ENCODE measurements at regions not wholly inside any gene's neighbourhood (a gene's known extent, or its start where the extent isn't known, plus 50 kb on each side); places are given as distances from the start of the nearest gene placed in this dataset.

DNA sequence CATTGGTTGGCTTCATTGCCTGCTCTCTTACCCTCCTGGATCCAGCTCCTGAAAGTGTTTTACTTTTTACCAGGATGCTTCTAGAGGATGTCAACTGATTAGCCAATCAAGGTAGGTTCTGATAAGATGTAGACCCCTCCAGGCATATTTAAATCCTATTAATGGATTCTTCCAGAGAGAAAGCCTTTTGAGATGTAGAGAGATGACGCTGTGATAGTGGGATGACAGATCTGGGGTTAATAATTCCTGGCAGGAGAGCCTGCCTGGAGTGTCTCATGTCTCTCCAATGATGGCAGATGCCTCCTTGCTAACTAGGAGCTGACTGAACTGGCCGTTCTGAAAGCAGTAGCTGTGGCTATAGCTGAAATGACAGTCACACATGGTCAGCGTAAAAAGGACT, 116.9 kb upstream of the DTNBP1 start:
- Histone ChIP-seq H3K9ac (ENCODE audit: insufficient read depth, low read length, poor library complexity, severe bottlenecking) (no peak overlapping the region), H2AFZ (ENCODE audit: insufficient read depth, low read depth, low read length, poor library complexity, severe bottlenecking) (no peak overlapping the region)
- intact Hi-C loops (cut with micrococcal nuclease), result no loop called here

DNA sequence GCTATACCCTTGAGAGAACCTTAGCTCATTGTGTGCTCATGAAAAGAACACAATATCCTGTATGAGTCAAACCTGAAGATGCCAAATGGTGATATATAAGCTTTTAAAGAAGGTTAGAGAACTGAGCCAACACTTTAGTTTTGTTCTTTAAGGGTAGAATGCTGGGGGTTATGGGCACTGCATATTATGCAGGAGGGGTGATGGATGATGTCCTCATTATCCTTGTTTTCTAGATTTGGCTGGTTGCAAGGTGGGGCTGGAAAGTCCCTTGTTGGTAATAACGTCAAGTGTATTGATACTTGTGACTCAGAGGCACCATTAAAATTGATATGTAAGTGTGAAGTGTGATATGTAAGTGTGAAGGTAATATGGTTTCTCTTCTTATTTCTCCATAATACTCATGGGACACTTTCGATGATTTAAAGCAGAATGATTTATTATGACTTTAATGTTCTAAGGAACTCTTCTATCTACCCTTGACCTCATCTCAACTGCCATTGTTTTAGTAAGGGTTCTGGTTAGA, 113.7 kb upstream of the DTNBP1 start:
- H3K9ac ChIP-seq (ENCODE audit: insufficient read depth, low read length, poor library complexity, severe bottlenecking), result no peak overlapping the region
- no peaks in the 10 kb centered on the region for H3K9me3 ChIP-seq (replicated peaks in 1 of 2; ENCODE audit: control insufficient read depth in 1 of 2, insufficient read depth in 1 of 2, low read length in 2 of 2)
- H2AFZ ChIP-seq (ENCODE audit: insufficient read depth, low read depth, low read length, poor library complexity, severe bottlenecking), result no peak overlapping the region
- peaks cover 6% of the 10 kb centered on the region for H3K4me1 Mint-ChIP-seq
- H3K36me3 Mint-ChIP-seq, result no peaks in the 10 kb centered on the region
- no peaks in the 10 kb centered on the region for H3K79me2 ChIP-seq (ENCODE audit: insufficient read depth, low read length)
- H3K36me3 ChIP-seq (replicated peaks in 1 of 2; ENCODE audit: control insufficient read depth in 1 of 2, insufficient read depth in 2 of 2, low read length in 2 of 2), result no peaks in the 10 kb centered on the region
- intact Hi-C loops (cut with micrococcal nuclease), result no loop called here
- no peak overlapping the region for H3K4me3 ChIP-seq (replicated peaks in 1 of 3; ENCODE audit: low read depth in 2 of 3, low read length in 3 of 3)
- no peak overlapping the region for H3K27ac Mint-ChIP-seq
- WGBS (ENCODE audit: insufficient coverage), result no CpG with 5 or more reads among the region's 2 CpGs
- no peak overlapping the region for H3K27ac ChIP-seq (ENCODE audit: low read depth in 1 of 2, low read length in 2 of 2)
- DNase-seq, result no peak
- H4K20me1 ChIP-seq (ENCODE audit: insufficient read depth, low read length), result no peaks in the 10 kb centered on the region
- H3K4me1 ChIP-seq (ENCODE audit: control insufficient read depth in 1 of 2, insufficient read depth in 2 of 2, low read length in 2 of 2), result peaks cover 0 to 7% of the 10 kb centered on the region in 2 donors
- TF ChIP-seq, protein P1, sequence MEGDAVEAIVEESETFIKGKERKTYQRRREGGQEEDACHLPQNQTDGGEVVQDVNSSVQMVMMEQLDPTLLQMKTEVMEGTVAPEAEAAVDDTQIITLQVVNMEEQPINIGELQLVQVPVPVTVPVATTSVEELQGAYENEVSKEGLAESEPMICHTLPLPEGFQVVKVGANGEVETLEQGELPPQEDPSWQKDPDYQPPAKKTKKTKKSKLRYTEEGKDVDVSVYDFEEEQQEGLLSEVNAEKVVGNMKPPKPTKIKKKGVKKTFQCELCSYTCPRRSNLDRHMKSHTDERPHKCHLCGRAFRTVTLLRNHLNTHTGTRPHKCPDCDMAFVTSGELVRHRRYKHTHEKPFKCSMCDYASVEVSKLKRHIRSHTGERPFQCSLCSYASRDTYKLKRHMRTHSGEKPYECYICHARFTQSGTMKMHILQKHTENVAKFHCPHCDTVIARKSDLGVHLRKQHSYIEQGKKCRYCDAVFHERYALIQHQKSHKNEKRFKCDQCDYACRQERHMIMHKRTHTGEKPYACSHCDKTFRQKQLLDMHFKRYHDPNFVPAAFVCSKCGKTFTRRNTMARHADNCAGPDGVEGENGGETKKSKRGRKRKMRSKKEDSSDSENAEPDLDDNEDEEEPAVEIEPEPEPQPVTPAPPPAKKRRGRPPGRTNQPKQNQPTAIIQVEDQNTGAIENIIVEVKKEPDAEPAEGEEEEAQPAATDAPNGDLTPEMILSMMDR (IDR thresholded peaks at IDR 0.05), result no peak
- H3K4me2 ChIP-seq (replicated peaks; ENCODE audit: extremely low read depth, low read length, poor library complexity, severe bottlenecking), result no peak overlapping the region
- H3K4me3 Mint-ChIP-seq, result no peak overlapping the region
- H3K9me3 Mint-ChIP-seq, result no peaks in the 10 kb centered on the region
- no peaks in the 10 kb centered on the region for H3K27me3 ChIP-seq (ENCODE audit: control insufficient read depth in 2 of 2, insufficient read depth in 2 of 2, low read length in 2 of 2)
- H3K27me3 Mint-ChIP-seq (ENCODE audit: low read depth in 3 of 3), result peaks cover 0 to 5% (median 0%) of the 10 kb centered on the region in 3 donors

More for the DNA sequence above, 116.9 kb upstream of the DTNBP1 start:
- Histone ChIP-seq H4K20me1 (ENCODE audit: insufficient read depth, low read length) (no peaks in the 10 kb centered on the region), H3K4me2 (replicated peaks; ENCODE audit: extremely low read depth, low read length, poor library complexity, severe bottlenecking) (no peak overlapping the region), H3K4me1 (ENCODE audit: control insufficient read depth in 1 of 2, insufficient read depth in 2 of 2, low read length in 2 of 2) (no peaks in the 10 kb centered on the region), H3K79me2 (ENCODE audit: insufficient read depth, low read length) (no peaks in the 10 kb centered on the region), H3K9me3 (replicated peaks in 1 of 2; ENCODE audit: control insufficient read depth in 1 of 2, insufficient read depth in 1 of 2, low read length in 2 of 2) (peaks cover 0 to 1% of the 10 kb centered on the region in 2 donors), H3K36me3 (replicated peaks in 1 of 2; ENCODE audit: control insufficient read depth in 1 of 2, insufficient read depth in 2 of 2, low read length in 2 of 2) (no peaks in the 10 kb centered on the region), H3K27me3 (ENCODE audit: control insufficient read depth in 2 of 2, insufficient read depth in 2 of 2, low read length in 2 of 2) (no peaks in the 10 kb centered on the region), H3K27ac (ENCODE audit: low read depth in 1 of 2, low read length in 2 of 2) (no peak overlapping the region), H3K4me3 (replicated peaks in 1 of 3; ENCODE audit: low read depth in 2 of 3, low read length in 3 of 3) (no peak overlapping the region)
- Mint-ChIP-seq H3K27me3 (ENCODE audit: low read depth in 3 of 3) (peaks cover 0 to 6% (median 0%) of the 10 kb centered on the region in 3 donors), H3K36me3 (no peaks in the 10 kb centered on the region), H3K4me3 (no peak overlapping the region), H3K9me3 (peaks cover 0 to 5% (median 2%) of the 10 kb centered on the region in 7 donors), H3K27ac (no peak overlapping the region), H3K4me1 (no peaks in the 10 kb centered on the region)
- 100% methylated on average over 2 of the region's 3 CpGs for WGBS (ENCODE audit: insufficient coverage)
- TF ChIP-seq, protein P1 (IDR thresholded peaks at IDR 0.05), result no peak
- no peak for DNase-seq

Measured in CD14-positive monocyte (primary cell).